OCI-LY1 (cell line): ENCODE measurements at regions not wholly inside any gene's neighbourhood (a gene's known extent, or its start where the extent isn't known, plus 50 kb on each side); places are given as distances from the start of the nearest gene placed in this dataset.

Source experiments
- H2AFZ ChIP-seq: fragments of 200-600 bp; sonication (generic), shearing (Covaris generic); 2 replicates; pipeline ENCODE4 v1.6.0; 2014; ENCODE audit warnings: antibody characterized with exemption, mild to moderate bottlenecking, low read length
- H3F3A ChIP-seq: fragments of 200-600 bp; sonication (generic), shearing (Covaris generic); 2 replicates; pipeline ENCODE4 v1.6.0; 2014; ENCODE audit warnings: mild to moderate bottlenecking, antibody characterized with exemption, low read length, moderate library complexity; ENCODE audit not compliant: insufficient read depth
- H3K27ac ChIP-seq: fragments of 200-600 bp; sonication (generic); 2 replicates; pipeline ENCODE4 v1.5.1; 2014; ENCODE audit warnings: low read length, mixed run types, mild to moderate bottlenecking, low read depth; ENCODE audit not compliant: poor library complexity, severe bottlenecking
- H3K27me3 ChIP-seq: fragments of 200-600 bp; sonication (generic); 2 replicates; pipeline ENCODE4 v1.6.0; 2014; ENCODE audit warnings: antibody characterized with exemption, mild to moderate bottlenecking, low read length, moderate library complexity; ENCODE audit not compliant: insufficient read depth
- H3K36me3 ChIP-seq: fragments of 200-600 bp; sonication (generic); 2 replicates; pipeline ENCODE4 v1.6.1; 2014; ENCODE audit warnings: mild to moderate bottlenecking, antibody characterized with exemption, low read length, moderate library complexity, mixed read lengths; ENCODE audit not compliant: insufficient read depth
- H3K4me1 ChIP-seq: fragments of 200-600 bp; sonication (generic); 2 replicates; pipeline ENCODE4 v1.5.1; 2014; ENCODE audit warnings: mild to moderate bottlenecking, low read length, moderate library complexity; ENCODE audit not compliant: insufficient read depth, severe bottlenecking
- H3K4me2 ChIP-seq: fragments of 200-600 bp; sonication (generic), shearing (Covaris generic); 2 replicates; pipeline ENCODE4 v1.6.1; 2014; ENCODE audit warnings: low read length
- H3K4me3 ChIP-seq: fragments of 200-600 bp; sonication (generic); 2 replicates; pipeline ENCODE4 v1.5.1; 2014; ENCODE audit warnings: low read length, low read depth, mild to moderate bottlenecking, mixed read lengths; ENCODE audit not compliant: poor library complexity, severe bottlenecking
- H3K79me2 ChIP-seq: fragments of 200-600 bp; shearing (Covaris generic); 2 replicates; pipeline ENCODE4 v1.6.1; 2016; ENCODE audit warnings: mixed run types, low read length, mixed read lengths; ENCODE audit not compliant: insufficient read depth
- H3K9ac ChIP-seq: fragments of 200-600 bp; sonication (generic), shearing (Covaris generic); 2 replicates; pipeline ENCODE4 v1.6.1; 2014; ENCODE audit warnings: mild to moderate bottlenecking, low read length, mixed read lengths
- H3K9me2 ChIP-seq: fragments of 200-600 bp; sonication (generic), shearing (Covaris generic); 2 replicates; pipeline ENCODE4 v1.6.1; 2014; ENCODE audit warnings: low read depth, mild to moderate bottlenecking, low read length, mixed read lengths
- H3K9me3 ChIP-seq: fragments of 200-600 bp; shearing (Covaris generic); 2 replicates; pipeline ENCODE4 v1.6.1; 2014; ENCODE audit warnings: low read length, mixed read lengths
- H4K20me1 ChIP-seq: fragments of 200-600 bp; sonication (generic), shearing (Covaris generic); 2 replicates; pipeline ENCODE4 v1.6.0; 2016; ENCODE audit warnings: mild to moderate bottlenecking, low read length; ENCODE audit not compliant: insufficient read depth
- EZH2 ChIP-seq: fragments of 200-600 bp; sonication (generic), shearing (Covaris generic); IDR thresholded peaks from 2 replicates; pipeline ENCODE4 v1.8.0; 2017; ENCODE audit warnings: borderline replicate concordance, mixed run types, mild to moderate bottlenecking, antibody characterized with exemption, low read length, moderate library complexity, mixed read lengths
- TF ChIP-seq, protein P1 (sequence below): fragments of 200-600 bp; sonication (generic), shearing (Covaris generic); IDR thresholded peaks from 2 replicates; pipeline ENCODE4 v1.5.1; 2017; ENCODE audit warnings: mild to moderate bottlenecking, antibody characterized with exemption, low read length, moderate library complexity, mixed read lengths

GRCh38 chr12:61765926-61766325 lies 494.3 kb upstream of the USP15 start:
- no peak for TF ChIP-seq EZH2
- TF ChIP-seq, protein P1, sequence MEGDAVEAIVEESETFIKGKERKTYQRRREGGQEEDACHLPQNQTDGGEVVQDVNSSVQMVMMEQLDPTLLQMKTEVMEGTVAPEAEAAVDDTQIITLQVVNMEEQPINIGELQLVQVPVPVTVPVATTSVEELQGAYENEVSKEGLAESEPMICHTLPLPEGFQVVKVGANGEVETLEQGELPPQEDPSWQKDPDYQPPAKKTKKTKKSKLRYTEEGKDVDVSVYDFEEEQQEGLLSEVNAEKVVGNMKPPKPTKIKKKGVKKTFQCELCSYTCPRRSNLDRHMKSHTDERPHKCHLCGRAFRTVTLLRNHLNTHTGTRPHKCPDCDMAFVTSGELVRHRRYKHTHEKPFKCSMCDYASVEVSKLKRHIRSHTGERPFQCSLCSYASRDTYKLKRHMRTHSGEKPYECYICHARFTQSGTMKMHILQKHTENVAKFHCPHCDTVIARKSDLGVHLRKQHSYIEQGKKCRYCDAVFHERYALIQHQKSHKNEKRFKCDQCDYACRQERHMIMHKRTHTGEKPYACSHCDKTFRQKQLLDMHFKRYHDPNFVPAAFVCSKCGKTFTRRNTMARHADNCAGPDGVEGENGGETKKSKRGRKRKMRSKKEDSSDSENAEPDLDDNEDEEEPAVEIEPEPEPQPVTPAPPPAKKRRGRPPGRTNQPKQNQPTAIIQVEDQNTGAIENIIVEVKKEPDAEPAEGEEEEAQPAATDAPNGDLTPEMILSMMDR, result no peak
- H4K20me1 ChIP-seq, result no peaks in the 10 kb centered on the region
- H3K4me2 ChIP-seq, result no peak overlapping the region
- H3K36me3 ChIP-seq, result no peaks in the 10 kb centered on the region
- H3K9ac ChIP-seq, result no peak overlapping the region
- H3K79me2 ChIP-seq, result no peaks in the 10 kb centered on the region
- no peaks in the 10 kb centered on the region for H3K4me1 ChIP-seq
- no peak overlapping the region for H3K4me3 ChIP-seq
- no peaks in the 10 kb centered on the region for H3K9me2 ChIP-seq
- no peak overlapping the region for H2AFZ ChIP-seq
- H3K27me3 ChIP-seq, result no peaks in the 10 kb centered on the region
- H3K27ac ChIP-seq, result no peak overlapping the region
- H3K9me3 ChIP-seq, result no peaks in the 10 kb centered on the region
- H3F3A ChIP-seq, result no peaks in the 10 kb centered on the region

DNA sequence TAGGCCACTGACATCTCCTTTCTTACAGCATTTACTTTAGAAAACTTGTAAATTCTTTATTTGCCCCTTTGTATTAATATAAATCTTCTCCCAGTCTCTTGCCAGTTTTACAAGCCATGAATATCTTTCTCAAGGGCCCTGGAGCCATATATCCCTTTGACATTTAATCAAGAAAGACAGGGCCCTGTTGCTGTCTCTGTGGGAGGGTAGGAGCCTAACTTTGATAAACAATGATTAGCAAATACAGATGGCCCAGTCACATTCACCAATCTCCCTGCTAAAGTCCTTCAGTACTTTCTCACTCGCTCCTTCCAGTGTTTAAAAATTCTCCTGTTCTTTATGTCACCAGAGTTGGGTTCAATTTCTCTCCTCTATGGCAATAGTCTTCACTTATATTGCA lies 479.8 kb upstream of the USP15 start:
- Histone ChIP-seq H2AFZ (no peak overlapping the region), H3K27me3 (no peaks in the 10 kb centered on the region), H3K79me2 (no peaks in the 10 kb centered on the region), H3K4me3 (no peak overlapping the region), H3K9me2 (no peaks in the 10 kb centered on the region), H3K9ac (no peak overlapping the region), H3F3A (no peaks in the 10 kb centered on the region), H3K4me2 (no peak overlapping the region), H4K20me1 (no peaks in the 10 kb centered on the region), H3K9me3 (no peaks in the 10 kb centered on the region), H3K4me1 (no peaks in the 10 kb centered on the region), H3K27ac (no peak overlapping the region), H3K36me3 (no peaks in the 10 kb centered on the region)
- TF ChIP-seq, protein P1, result no peak

GRCh38 chr12:61781021-61781581 lies 479.1 kb upstream of the USP15 start:
- no peak overlapping the region for H3K4me3 ChIP-seq
- no peak overlapping the region for H2AFZ ChIP-seq
- no peak overlapping the region for H3K9ac ChIP-seq
- no peaks in the 10 kb centered on the region for H3K27me3 ChIP-seq
- H3K9me3 ChIP-seq, result no peaks in the 10 kb centered on the region
- no peaks in the 10 kb centered on the region for H4K20me1 ChIP-seq
- H3K27ac ChIP-seq, result no peak overlapping the region
- TF ChIP-seq EZH2, result no peak
- TF ChIP-seq, protein P1, result no peak
- no peaks in the 10 kb centered on the region for H3F3A ChIP-seq
- H3K9me2 ChIP-seq, result no peaks in the 10 kb centered on the region
- no peaks in the 10 kb centered on the region for H3K79me2 ChIP-seq
- no peak overlapping the region for H3K4me2 ChIP-seq
- H3K36me3 ChIP-seq, result no peaks in the 10 kb centered on the region
- H3K4me1 ChIP-seq, result no peaks in the 10 kb centered on the region
